OCI-LY3 (cell line): ENCODE measurements at regions not wholly inside any gene's neighbourhood (a gene's known extent, or its start where the extent isn't known, plus 50 kb on each side); places are given as distances from the start of the nearest gene placed in this dataset.

Experiments
- CTCF ChIP-seq: fragments of 200-600, 300-600 bp; sonication (generic); IDR thresholded peaks from 2 replicates; pipeline ENCODE4 v1.5.1; 2014; ENCODE audit warnings: antibody characterized with exemption, low read length, low read depth
- EZH2phosphoT487 ChIP-seq: fragments of 200-600 bp; shearing (Covaris generic); IDR thresholded peaks from 2 replicates; pipeline ENCODE4 v1.6.1; 2018; ENCODE audit warnings: antibody characterized with exemption, mixed run types, low read depth

DNA sequence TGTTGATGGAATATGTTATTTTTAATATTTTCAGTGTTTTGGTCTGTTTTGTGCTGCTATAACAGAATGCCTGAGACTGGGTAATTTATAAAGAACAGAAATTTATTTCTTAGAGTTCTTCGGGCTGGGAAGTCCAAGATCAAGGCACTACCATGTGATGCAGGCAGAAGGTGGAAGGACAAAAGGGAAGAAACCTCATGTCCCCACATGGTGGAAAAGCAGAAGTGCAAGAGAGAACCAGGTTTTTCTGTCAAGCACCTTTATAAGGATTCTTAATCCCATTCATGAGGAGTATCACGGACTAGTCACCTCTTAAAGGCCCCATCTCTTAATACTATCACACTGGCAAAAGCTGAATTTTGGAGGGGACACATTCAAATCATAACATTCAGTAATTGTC lies 57.9 kb upstream of the EPHB3 start:
- no peak for TF ChIP-seq CTCF
- no peak for TF ChIP-seq EZH2phosphoT487
